ENCODE measurements at regions not wholly inside any gene's neighbourhood (a gene's known extent, or its start where the extent isn't known, plus 50 kb on each side); places are given as distances from the start of the nearest gene placed in this dataset.
"Not testable (repeated sequence)": the region's sequence is repeated elsewhere in the genome, so short reads cannot be mapped to it uniquely, and the experiment has no call there.

- DNase-seq (ENCODE audit: low read depth), result not testable (repeated sequence)
Observed at GRCh38 chr16:29274055-29275035, 132.2 kb downstream of the NPIPB11 start.

- not testable (repeated sequence) for DNase-seq (ENCODE audit: low read depth)
Observed at GRCh38 chr16:29273298-29274054, 133.0 kb downstream of the NPIPB11 start.

- not testable (repeated sequence) for DNase-seq (ENCODE audit: low read depth)
Observed at GRCh38 chr16:29271721-29272675, 134.5 kb downstream of the NPIPB11 start.

- DNase-seq (ENCODE audit: low read depth), result not testable (repeated sequence)
Observed at GRCh38 chr16:29270923-29271322, 135.6 kb downstream of the NPIPB11 start.

- DNase-seq (ENCODE audit: low read depth), result not testable (repeated sequence)
Observed at GRCh38 chr16:29270033-29270432, 136.5 kb downstream of the NPIPB11 start.

GRCh38 chr16:29269192-29269811 is 137.2 kb downstream of the NPIPB11 start:
- DNase-seq (ENCODE audit: low read depth), result not testable (repeated sequence)

GRCh38 chr16:29268785-29269191 is 137.7 kb downstream of the NPIPB11 start:
- not testable (repeated sequence) for DNase-seq (ENCODE audit: low read depth)

- DNase-seq (ENCODE audit: low read depth), result not testable (repeated sequence)
Observed at GRCh38 chr16:29268348-29268747, 138.2 kb downstream of the NPIPB11 start.

- DNase-seq (ENCODE audit: low read depth), result not testable (repeated sequence)
Observed at GRCh38 chr16:29267891-29268290, 138.6 kb downstream of the NPIPB11 start.

- not testable (repeated sequence) for DNase-seq (ENCODE audit: low read depth)
Observed at GRCh38 chr16:29267055-29267619, 139.4 kb downstream of the NPIPB11 start.

GRCh38 chr16:29266612-29267011 is 139.9 kb downstream of the NPIPB11 start:
- DNase-seq (ENCODE audit: low read depth), result not testable (repeated sequence)

- not testable (repeated sequence) for DNase-seq (ENCODE audit: low read depth)
Observed at GRCh38 chr16:29265255-29265853, 141.2 kb downstream of the NPIPB11 start.

GRCh38 chr16:29264080-29264837 is 142.3 kb downstream of the NPIPB11 start:
- DNase-seq (ENCODE audit: low read depth), result not testable (repeated sequence)

- DNase-seq (ENCODE audit: low read depth), result not testable (repeated sequence)
Observed at GRCh38 chr16:29262725-29263124, 143.8 kb downstream of the NPIPB11 start.

- DNase-seq (ENCODE audit: low read depth), result not testable (repeated sequence)
Observed at GRCh38 chr16:29261427-29262248, 144.9 kb downstream of the NPIPB11 start.

- not testable (repeated sequence) for DNase-seq (ENCODE audit: low read depth)
Observed at GRCh38 chr16:29260683-29261426, 145.7 kb downstream of the NPIPB11 start.

GRCh38 chr16:29259635-29260457 is 146.7 kb downstream of the NPIPB11 start:
- DNase-seq (ENCODE audit: low read depth), result not testable (repeated sequence)

Data from stimulated activated CD8-positive, alpha-beta memory T cell treated with anti-CD3 and anti-CD28 coated beads, Interleukin-12 subunit alpha, Interleukin-12 subunit beta, amount 100 ng/mL, for 4 hours (primary cell).